ENCODE measurements at regions not wholly inside any gene's neighbourhood (a gene's known extent, or its start where the extent isn't known, plus 50 kb on each side); places are given as distances from the start of the nearest gene placed in this dataset.

DNA sequence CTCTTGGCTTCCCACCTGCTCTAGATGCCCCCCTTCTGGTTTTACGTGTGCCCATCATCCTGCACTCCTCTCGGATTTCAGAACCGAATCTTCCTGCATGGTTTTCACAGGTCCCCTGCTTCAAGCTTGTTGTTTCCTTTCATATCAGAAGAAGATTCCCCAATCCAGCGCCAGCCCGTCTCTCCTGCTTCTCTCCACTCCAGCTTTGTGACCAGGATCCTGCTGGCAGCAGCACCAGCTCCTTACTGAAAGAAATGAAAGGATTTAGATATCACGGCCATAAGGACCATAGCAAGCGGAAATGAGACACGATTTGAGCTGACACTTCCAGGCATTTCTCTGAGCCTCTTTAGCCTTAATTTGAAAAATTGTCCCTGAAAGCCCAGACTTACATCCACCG lies 180.3 kb upstream of the UBE3A start:
- WGBS (ENCODE audit: insufficient coverage), result 87% methylated on average over 8 of the region's 9 CpGs
- TF ChIP-seq, protein P1, sequence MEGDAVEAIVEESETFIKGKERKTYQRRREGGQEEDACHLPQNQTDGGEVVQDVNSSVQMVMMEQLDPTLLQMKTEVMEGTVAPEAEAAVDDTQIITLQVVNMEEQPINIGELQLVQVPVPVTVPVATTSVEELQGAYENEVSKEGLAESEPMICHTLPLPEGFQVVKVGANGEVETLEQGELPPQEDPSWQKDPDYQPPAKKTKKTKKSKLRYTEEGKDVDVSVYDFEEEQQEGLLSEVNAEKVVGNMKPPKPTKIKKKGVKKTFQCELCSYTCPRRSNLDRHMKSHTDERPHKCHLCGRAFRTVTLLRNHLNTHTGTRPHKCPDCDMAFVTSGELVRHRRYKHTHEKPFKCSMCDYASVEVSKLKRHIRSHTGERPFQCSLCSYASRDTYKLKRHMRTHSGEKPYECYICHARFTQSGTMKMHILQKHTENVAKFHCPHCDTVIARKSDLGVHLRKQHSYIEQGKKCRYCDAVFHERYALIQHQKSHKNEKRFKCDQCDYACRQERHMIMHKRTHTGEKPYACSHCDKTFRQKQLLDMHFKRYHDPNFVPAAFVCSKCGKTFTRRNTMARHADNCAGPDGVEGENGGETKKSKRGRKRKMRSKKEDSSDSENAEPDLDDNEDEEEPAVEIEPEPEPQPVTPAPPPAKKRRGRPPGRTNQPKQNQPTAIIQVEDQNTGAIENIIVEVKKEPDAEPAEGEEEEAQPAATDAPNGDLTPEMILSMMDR (IDR thresholded peaks at IDR 0.05), result no peak
- TF ChIP-seq EZH2 (IDR thresholded peaks at IDR 0.05; ENCODE audit: borderline replicate concordance, insufficient read depth, low read depth, low read length, poor library complexity, severe bottlenecking), result no peak
- POLR2A ChIA-PET, result no interaction called here

DNA sequence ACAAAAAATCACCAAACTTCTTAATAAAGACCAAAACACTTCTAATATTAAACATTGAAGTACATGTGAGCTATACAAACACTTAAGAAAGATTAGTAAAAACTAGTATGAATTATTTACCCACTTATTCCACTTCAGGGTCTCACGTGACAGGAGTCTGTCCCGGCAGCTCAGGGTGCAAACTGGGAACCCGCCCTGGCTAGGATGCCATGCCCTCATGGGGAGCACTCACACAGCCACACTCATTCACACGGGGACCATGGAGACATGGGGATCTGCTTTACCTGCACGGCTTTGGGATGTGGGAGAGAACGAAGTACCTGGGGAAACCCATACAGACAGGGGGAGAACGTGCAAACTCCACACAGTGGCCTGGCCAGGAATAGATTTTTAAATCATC lies 179.3 kb upstream of the UBE3A start:
- Histone ChIP-seq H3K9me3 (ENCODE audit: control extremely low read depth in 1 of 3, control insufficient read depth in 2 of 3, insufficient read depth in 1 of 3, low read length in 2 of 3) (peaks cover 0 to 3% (median 0%) of the 10 kb centered on the region in 3 donors), H3K27ac (ENCODE audit: low read length in 2 of 2) (no peak overlapping the region), H2AFZ (ENCODE audit: insufficient read depth, low read depth, low read length, poor library complexity, severe bottlenecking) (no peak overlapping the region), H3K4me1 (ENCODE audit: control insufficient read depth in 2 of 2, insufficient read depth in 2 of 2, low read length in 2 of 2) (no peaks in the 10 kb centered on the region), H3K9ac (ENCODE audit: low read length) (no peak overlapping the region), H3K4me2 (replicated peaks; ENCODE audit: low read depth, low read length, poor library complexity, severe bottlenecking) (no peak overlapping the region), H4K20me1 (ENCODE audit: control insufficient read depth, insufficient read depth, low read length, poor library complexity, severe bottlenecking) (no peaks in the 10 kb centered on the region), H3K27me3 (replicated peaks in 1 of 4; ENCODE audit: control extremely low read depth in 1 of 4, control insufficient read depth in 3 of 4, insufficient read depth in 4 of 4, low read length in 3 of 4) (no peaks in the 10 kb centered on the region), H3K4me3 (ENCODE audit: control extremely low read depth in 1 of 5, extremely low read depth in 1 of 5, insufficient read depth in 1 of 5, low read depth in 2 of 5, low read length in 4 of 5) (no peak overlapping the region), H3K36me3 (replicated peaks in 1 of 2; ENCODE audit: control extremely low read depth in 1 of 2, control insufficient read depth in 1 of 2, extremely low read depth in 1 of 2, insufficient read depth in 2 of 2, low read length in 1 of 2) (no peaks in the 10 kb centered on the region), H3K79me2 (ENCODE audit: control insufficient read depth, insufficient read depth, low read length) (no peaks in the 10 kb centered on the region)
- 80% methylated on average over 2 of the region's 7 CpGs for WGBS (ENCODE audit: insufficient coverage)
- Mint-ChIP-seq H3K9me3 (ENCODE audit: insufficient read depth) (peaks cover 2% of the 10 kb centered on the region), H3K4me3 (no peak overlapping the region), H3K4me1 (no peaks in the 10 kb centered on the region), H3K27ac (no peak overlapping the region), H3K27me3 (no peaks in the 10 kb centered on the region)
- ChIA-PET POLR2A (no interaction called here), CTCF (no interaction called here)
- TF ChIP-seq, protein P1 (IDR thresholded peaks at IDR 0.05), result no peak
- TF ChIP-seq EZH2 (IDR thresholded peaks at IDR 0.05; ENCODE audit: borderline replicate concordance, insufficient read depth, low read depth, low read length, poor library complexity, severe bottlenecking), result no peak
- ATAC-seq (ENCODE audit: low read depth) (no peak), DNase-seq (no peak)
- intact Hi-C loops (cut with micrococcal nuclease), result no loop called here

More for the DNA sequence above, 180.3 kb upstream of the UBE3A start:
- no peak overlapping the region for H3K9ac ChIP-seq (ENCODE audit: low read length)
- H3K36me3 ChIP-seq (replicated peaks in 1 of 2; ENCODE audit: control extremely low read depth in 1 of 2, control insufficient read depth in 1 of 2, extremely low read depth in 1 of 2, insufficient read depth in 2 of 2, low read length in 1 of 2), result no peaks in the 10 kb centered on the region
- intact Hi-C loops (cut with micrococcal nuclease), result no loop called here
- H3K79me2 ChIP-seq (ENCODE audit: control insufficient read depth, insufficient read depth, low read length), result no peaks in the 10 kb centered on the region
- peaks cover 2% of the 10 kb centered on the region for H3K9me3 Mint-ChIP-seq (ENCODE audit: insufficient read depth)
- H3K27me3 ChIP-seq (replicated peaks in 1 of 4; ENCODE audit: control extremely low read depth in 1 of 4, control insufficient read depth in 3 of 4, insufficient read depth in 4 of 4, low read length in 3 of 4), result no peaks in the 10 kb centered on the region
- H3K27ac ChIP-seq (ENCODE audit: low read length in 2 of 2), result no peak overlapping the region
- H2AFZ ChIP-seq (ENCODE audit: insufficient read depth, low read depth, low read length, poor library complexity, severe bottlenecking), result no peak overlapping the region
- CTCF ChIA-PET, result no interaction called here
- DNase-seq (no peak), ATAC-seq (ENCODE audit: low read depth) (no peak)
- H3K4me2 ChIP-seq (replicated peaks; ENCODE audit: low read depth, low read length, poor library complexity, severe bottlenecking), result no peak overlapping the region
- no peak overlapping the region for H3K4me3 Mint-ChIP-seq
- H4K20me1 ChIP-seq (ENCODE audit: control insufficient read depth, insufficient read depth, low read length, poor library complexity, severe bottlenecking), result no peaks in the 10 kb centered on the region
- no peak overlapping the region for H3K4me3 ChIP-seq (ENCODE audit: control extremely low read depth in 1 of 5, extremely low read depth in 1 of 5, insufficient read depth in 1 of 5, low read depth in 2 of 5, low read length in 4 of 5)
- H3K27me3 Mint-ChIP-seq, result no peaks in the 10 kb centered on the region
- peaks cover 0 to 3% (median 0%) of the 10 kb centered on the region in 3 donors for H3K9me3 ChIP-seq (ENCODE audit: control extremely low read depth in 1 of 3, control insufficient read depth in 2 of 3, insufficient read depth in 1 of 3, low read length in 2 of 3)
- no peaks in the 10 kb centered on the region for H3K4me1 Mint-ChIP-seq
- no peaks in the 10 kb centered on the region for H3K4me1 ChIP-seq (ENCODE audit: control insufficient read depth in 2 of 2, insufficient read depth in 2 of 2, low read length in 2 of 2)
- H3K27ac Mint-ChIP-seq, result no peak overlapping the region
